ENCODE measurements at regions not wholly inside any gene's neighbourhood (a gene's known extent, or its start where the extent isn't known, plus 50 kb on each side); places are given as distances from the start of the nearest gene placed in this dataset.

DNA sequence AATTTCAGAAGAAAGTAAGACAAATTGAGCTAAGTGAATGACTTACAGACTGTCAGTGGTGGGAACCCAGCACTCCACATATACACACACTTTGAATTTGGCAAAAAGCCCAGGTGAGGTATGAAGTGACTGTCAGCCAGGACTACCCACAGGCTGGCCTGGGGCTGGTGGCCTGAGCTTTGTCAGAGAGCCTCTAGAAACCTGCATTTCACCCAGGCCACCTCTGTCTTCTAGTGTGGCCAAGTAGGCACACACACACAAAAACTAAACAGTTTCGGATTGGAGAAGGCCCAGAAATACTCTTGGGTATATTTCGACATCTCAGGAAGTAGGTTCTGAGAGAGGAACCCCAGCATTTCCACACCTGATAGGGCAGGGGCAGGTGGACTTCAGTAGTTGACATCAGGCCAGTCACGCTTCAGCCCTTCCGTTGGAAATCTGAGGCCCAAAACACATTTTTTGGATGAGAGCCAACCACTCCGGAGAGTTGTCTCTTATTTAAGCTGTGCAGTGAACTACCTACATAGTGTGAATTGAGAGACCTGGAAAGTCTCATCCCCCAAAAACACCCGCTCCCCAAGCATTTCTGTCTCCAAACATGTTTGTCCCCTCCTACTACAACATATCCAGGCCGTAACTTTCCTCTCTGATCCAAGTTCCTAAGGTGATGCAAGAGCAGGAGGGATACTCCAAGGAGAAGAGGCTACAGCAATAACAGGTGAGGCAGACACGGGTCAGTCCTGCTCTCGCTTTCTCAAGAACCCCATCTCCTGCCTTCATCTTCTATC is 167.2 kb upstream of the PROX1 start:
- no peak for DNase-seq

DNA sequence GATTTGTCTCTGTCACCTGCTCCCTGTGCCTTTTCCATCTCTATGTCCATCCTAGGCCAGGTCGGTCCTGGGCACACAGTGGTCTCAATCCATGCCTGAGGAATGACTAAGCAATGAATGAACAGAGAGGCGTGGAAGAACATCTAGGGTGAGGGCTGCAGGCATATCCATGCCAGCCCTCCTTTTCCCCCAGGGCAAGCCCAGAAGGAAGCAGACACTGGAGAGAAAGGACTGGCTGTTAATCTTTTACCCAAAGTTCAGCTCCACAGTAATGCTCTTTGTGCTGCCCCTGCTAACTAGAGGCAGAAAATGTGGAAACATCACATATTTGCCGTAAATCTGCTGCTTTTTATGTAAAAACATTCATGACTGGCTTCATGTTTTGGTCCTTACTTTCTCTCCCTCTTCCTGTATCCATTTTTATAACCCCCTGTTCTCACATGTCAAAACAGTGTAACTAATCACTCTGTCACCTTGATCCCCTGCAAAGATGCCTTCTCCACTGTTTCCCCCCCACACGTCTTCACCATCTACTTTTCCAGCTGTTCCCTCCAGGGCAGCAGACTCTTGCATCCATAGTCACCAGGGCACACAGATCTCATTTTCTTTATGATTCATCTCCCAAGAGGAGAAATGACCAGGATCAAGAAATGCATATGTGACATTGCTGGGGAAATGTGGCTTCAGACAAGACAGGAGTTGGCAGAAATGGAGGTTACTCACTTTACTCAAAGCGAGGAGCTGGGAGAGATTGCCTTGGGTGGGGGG is 166.4 kb upstream of the PROX1 start:
- DNase-seq = no peak

DNA sequence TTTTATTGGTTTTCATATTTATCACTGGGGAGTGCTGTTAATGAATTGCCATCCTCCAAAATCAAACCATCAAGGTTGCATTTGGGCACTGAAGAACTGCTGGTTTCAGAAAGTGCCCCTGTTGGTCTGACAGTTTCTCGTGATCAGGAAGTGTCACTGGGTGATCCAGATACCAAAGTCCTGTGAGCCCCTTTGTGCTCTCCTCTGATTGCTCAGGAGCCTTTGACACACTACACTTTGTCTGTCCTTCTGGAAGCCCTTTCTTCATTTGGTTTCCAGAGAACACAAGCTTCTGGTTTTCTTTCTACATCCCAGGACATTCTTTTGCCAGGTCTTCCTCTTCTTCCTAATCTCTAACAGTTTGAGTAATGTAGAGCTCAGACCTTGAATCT is 165.8 kb upstream of the PROX1 start:
- DNase-seq = no peak

DNA sequence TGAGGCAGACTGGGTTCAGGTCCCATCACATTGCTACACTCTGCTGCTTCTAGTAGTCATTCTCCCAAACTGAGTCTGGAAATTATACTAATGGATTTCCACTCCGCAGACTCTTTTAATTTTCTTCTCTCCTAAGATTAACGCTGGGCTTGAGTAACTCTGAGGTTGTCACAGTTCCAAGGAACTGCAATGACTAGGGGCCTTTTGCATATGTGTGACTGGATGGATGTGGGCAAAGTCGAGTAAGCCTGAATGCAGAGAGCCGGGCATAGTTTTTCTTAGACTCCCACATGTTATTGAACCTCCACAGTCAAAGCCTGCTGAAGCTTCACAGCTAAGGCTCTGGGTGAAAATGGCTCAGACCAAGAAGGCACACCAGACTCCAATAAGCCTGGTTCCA is 160.9 kb upstream of the PROX1 start:
- no peak for DNase-seq

- DNase-seq = no peak
These were observed 158.9 kb upstream of the PROX1 start for GRCh38 chr1:213828867-213829266.

DNA sequence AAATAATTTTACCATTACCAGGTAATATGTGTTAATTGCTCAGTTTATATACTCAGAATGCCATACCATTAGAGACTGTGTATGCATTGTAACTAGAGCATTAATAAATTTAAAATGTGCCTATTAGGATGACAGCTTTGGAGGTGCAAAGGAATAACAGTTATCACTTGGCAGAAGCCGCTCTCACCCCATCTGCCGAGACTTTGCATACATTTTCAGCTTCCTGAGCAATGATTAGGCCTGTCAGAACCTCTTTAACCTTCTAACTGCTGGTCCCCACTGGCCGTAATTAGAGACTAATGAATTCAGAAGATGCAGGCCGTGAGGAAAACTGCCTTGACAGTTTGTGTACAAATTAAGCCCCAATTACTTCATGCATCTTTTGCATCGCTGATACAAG is 158.0 kb upstream of the PROX1 start:
- no peak for DNase-seq

DNA sequence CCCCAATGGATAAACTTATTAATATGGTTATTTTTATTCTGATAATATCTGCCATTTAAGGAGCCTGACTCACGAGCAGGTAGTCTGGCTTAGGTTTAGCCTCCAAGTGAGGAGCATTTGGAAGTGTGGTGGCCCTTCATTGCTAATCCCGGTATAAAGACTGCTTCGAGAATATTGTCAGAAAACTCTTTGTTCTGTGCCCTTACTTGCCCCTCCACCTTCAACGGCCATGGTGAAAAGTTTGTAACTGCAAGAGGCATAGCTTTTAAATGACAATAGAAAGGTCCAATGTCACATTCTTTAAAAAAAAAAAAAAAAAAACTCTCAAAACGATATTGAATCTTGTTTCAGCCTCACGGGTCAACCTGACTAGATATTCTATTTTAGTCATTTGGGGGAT is 157.4 kb upstream of the PROX1 start:
- no peak for DNase-seq

DNA sequence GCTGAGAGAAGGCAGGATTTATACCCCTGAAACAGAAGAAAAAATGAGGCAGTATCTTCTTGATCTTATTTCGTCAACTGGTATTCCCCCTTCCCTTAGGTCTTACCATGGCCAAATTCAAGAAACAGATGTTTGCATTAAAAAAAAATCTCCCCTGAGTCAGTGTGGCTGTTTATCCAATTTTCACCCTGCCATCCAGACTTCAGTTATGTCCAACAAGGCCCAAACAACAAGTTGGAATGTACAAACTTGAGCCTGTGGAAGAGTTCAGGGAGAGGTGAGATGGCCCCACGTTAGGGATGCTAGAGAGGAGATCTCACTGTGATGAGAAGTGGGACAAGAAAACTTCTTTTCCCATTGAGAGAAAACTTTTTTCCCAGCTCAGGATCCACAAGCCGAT is 147.2 kb upstream of the PROX1 start:
- no peak for DNase-seq

DNA sequence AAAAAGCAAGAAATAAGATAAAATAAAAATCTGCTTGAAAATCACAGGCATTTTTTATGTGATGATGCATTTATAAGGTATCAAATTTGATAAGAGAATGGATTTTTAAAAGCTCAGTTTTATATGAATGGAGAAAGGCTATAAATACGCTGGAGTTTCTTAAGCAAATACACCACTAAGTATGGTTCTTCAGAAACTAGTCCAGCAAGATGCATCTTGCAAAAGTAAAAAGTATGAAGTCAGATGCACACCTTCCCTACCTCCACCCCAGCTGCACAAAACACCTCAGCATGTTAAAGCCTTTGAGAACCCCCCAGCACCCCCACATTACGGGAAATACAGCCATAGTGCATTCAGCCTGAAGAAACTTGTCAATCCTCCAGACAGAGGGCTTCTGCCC is 143.1 kb upstream of the PROX1 start:
- DNase-seq = no peak

DNA sequence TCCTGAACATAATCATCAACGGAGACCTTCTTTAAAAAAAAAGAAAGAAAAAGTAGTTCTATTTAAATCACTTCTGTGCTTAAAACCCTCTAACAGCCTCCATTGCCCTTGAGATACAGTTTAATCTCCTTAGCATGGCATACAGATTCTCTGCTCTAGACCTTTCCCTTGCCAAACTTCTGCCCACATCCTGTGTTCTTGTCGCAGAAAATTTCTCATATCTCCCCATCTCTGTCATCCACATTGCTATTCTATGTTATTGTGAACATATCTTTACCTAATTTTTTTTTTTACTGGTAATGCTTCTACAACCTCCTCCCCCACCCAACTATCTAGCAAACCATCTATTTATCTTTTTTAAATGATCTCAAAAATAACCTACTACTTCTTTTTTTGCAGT is 135.7 kb upstream of the PROX1 start:
- no peak for DNase-seq

GRCh38 chr1:213858581-213858980 is 129.2 kb upstream of the PROX1 start:
- no peak for DNase-seq

- no peak for DNase-seq
These were observed 125.9 kb upstream of the PROX1 start for GRCh38 chr1:213861841-213862240.

DNA sequence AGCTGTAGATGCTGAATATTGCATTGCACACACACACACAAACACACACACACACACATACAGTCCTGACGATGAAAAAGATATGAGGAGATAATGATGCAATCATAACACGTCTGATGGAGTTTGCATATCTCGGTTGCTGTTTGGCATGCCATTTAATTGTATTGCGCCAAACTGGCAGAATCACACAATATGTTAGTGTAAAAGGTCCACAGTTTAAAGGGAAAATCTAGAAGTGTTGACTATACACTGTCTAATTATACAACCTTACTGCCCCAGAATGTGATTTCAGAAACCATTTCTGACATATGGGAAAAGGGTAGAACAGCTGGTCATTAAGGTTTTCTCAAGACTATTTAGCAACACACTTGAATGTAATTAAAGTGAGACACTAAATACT is 123.7 kb upstream of the PROX1 start:
- DNase-seq = no peak

DNA sequence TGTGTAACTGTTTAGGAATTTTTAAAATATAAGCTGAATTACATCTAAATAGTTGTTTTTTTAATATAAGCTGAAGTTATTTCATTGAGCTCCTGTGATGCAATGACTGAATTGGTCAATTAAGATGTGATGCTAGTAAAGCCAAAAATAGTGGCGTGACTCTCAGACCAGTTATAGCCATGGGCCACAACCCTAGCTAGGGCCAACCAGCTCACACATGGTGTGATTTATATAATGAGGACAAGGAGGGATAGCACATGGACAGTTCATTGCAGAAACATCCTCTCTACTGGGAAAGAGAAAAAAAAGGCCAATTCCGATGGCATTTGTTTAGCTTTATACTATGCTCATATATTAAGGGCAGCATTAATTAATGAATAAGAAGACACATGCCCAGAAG is 119.3 kb upstream of the PROX1 start:
- no peak for DNase-seq

DNA sequence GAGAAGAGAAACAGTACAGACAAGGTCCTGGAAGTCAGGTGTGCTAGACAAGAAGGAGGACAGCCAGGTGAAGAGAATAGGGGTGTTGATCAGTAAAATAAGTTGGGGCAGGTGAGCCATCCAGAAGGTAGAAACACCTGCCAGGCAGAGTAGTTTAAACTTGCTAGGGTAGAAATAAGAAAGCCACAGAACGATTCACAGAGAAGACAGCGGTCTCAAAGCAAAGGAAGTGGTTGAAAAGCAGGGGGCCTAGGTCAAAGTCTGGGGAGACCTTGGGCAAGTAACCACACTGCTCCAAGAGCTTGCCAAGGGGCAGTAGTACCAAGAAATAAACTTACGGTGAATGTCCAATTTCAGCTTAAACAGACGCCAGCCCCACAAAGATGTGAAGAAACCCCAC is 116.6 kb upstream of the PROX1 start:
- no peak for DNase-seq

DNA sequence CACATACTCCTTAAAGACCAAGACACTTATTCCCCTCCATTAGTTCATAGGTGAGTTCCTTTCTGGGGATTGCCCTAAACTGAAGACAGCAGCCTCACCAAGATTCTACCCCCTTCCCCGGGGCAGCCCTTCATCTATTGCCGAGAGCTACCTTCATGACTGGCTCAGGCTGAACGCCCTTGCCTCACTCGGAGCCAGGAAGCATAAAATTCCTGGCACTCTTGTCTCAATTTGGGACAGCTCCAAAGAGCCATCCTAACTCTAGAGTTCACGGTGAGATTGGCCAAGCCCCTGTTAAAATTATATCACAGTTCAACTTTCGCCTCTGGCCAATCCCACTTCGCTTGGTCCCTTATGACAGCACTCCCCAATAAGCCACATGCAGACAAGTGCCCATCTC is 113.0 kb upstream of the PROX1 start:
- DNase-seq = no peak

GRCh38 chr1:213876531-213876930 is 111.2 kb upstream of the PROX1 start:
- no peak for DNase-seq

DNA sequence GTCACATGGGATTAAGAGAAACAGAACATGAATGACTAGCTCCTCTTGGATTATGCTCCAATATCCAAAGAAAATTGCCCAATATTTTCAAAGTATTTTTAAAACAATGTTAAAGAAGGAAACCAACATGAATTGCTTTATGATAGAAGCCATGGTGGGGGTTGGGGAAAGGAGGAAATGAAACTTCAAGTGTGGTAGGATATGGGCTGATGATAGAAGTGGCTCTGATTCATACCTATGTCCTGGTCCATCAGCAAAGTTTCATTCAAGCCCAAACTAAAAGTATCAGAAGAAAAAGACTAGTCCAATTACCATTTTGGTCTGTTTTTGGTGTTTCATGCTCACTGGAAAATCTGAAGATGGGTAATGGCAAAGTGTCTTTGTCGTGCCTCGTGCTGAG is 104.2 kb upstream of the PROX1 start:
- DNase-seq = no peak

- no peak for DNase-seq
These were observed 103.4 kb upstream of the PROX1 start for GRCh38 chr1:213884402-213884801.

DNA sequence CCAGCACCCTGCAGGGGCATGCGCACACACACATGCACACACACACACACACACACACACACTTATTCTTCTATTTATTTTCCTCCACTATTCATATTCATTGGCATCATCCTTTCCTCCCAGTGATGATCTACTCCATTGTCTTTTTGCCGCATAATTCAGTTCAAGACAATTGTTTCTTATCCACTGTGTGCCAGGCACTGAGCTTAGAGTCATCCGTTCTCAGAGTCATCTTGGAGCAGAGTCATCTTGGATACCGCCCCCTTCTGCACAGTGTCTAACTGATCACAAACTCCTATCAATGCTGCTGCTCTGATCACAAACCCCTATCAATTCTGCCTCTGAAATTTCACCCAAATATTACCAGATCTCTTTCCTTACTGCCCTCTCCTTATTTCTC is 102.8 kb upstream of the PROX1 start:
- DNase-seq = no peak

DNA sequence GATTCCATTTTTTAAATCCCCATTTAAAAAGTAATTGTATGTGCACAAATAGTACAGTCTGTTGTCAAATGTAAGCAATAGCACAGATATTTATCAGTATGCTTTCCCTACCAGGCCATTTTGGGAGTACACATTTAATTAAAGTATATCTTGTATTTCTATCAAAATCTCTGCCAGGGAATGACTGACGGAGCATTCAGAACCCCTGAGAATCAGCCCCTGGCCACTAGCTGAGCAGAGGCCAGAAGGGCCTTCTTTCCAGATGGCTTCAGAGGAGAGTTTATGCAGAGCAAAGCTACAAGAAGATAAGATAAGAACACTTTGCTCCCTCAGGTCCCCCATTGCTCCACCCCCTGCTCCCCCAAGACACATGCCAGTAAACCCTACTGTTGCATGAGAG is 99.9 kb upstream of the PROX1 start:
- DNase-seq = no peak

GRCh38 chr1:213891989-213892902 is 95.5 kb upstream of the PROX1 start:
- no peak for DNase-seq

- DNase-seq = no peak
These were observed 89.1 kb upstream of the PROX1 start for GRCh38 chr1:213898684-213899083.

DNA sequence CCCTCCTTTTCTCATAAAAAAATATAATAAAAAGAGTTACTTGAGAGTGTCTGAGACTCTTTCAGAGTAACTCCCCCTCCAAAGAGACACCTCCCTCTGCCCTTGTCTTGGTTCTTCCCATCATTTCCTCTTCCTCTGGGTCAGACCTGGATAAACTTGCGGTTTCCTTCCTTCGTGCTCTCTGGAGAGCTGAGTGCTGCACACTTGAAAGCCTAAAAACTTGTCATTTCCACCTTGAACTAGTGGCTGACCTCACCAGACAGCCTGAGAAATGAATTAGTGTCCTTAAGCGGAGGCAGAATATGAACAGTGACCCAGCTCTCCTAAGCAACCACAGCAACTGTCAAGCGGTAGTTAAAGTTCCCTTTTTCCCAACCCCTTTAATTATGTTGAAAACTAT is 88.4 kb upstream of the PROX1 start:
- DNase-seq = no peak

Data from T1000 (cell line).